ENCODE measurements at regions not wholly inside any gene's neighbourhood (a gene's known extent, or its start where the extent isn't known, plus 50 kb on each side); places are given as distances from the start of the nearest gene placed in this dataset.

GRCh38 chr6:156082012-156082411 lies 626.4 kb upstream of the NOX3 start:
- intact Hi-C loops (cut with micrococcal nuclease) = no loop called here

- intact Hi-C loops (cut with micrococcal nuclease) = no loop called here
These were observed 624.7 kb upstream of the NOX3 start for GRCh38 chr6:156080371-156080770.

- intact Hi-C loops (cut with micrococcal nuclease) = no loop called here
These were observed 613.2 kb upstream of the NOX3 start for GRCh38 chr6:156068881-156069280.

GRCh38 chr6:156065849-156066248 lies 610.2 kb upstream of the NOX3 start:
- intact Hi-C loops (cut with micrococcal nuclease) = no loop called here

GRCh38 chr6:156062091-156062563 lies 606.5 kb upstream of the NOX3 start:
- intact Hi-C loops (cut with micrococcal nuclease) = no loop called here

GRCh38 chr6:156061465-156061864 lies 605.8 kb upstream of the NOX3 start:
- intact Hi-C loops (cut with micrococcal nuclease) = no loop called here

GRCh38 chr6:156060013-156060412 lies 604.4 kb upstream of the NOX3 start:
- intact Hi-C loops (cut with micrococcal nuclease) = no loop called here

- intact Hi-C loops (cut with micrococcal nuclease) = no loop called here
These were observed 602.7 kb upstream of the NOX3 start for GRCh38 chr6:156058356-156058755.

- intact Hi-C loops (cut with micrococcal nuclease) = no loop called here
These were observed 602.2 kb upstream of the NOX3 start for GRCh38 chr6:156057869-156058268.

- intact Hi-C loops (cut with micrococcal nuclease) = no loop called here
These were observed 600.4 kb upstream of the NOX3 start for GRCh38 chr6:156056085-156056484.

- intact Hi-C loops (cut with micrococcal nuclease) = no loop called here
These were observed 598.0 kb upstream of the NOX3 start for GRCh38 chr6:156053626-156054025.

- intact Hi-C loops (cut with micrococcal nuclease) = no loop called here
These were observed 591.3 kb upstream of the NOX3 start for GRCh38 chr6:156046841-156047449.

GRCh38 chr6:156046268-156046665 lies 590.6 kb upstream of the NOX3 start:
- intact Hi-C loops (cut with micrococcal nuclease) = no loop called here

- intact Hi-C loops (cut with micrococcal nuclease) = no loop called here
These were observed 590.0 kb upstream of the NOX3 start for GRCh38 chr6:156045401-156046267.

- intact Hi-C loops (cut with micrococcal nuclease) = no loop called here
These were observed 578.0 kb upstream of the NOX3 start for GRCh38 chr6:156033598-156033997.

GRCh38 chr6:156031516-156031915 lies 575.9 kb upstream of the NOX3 start:
- intact Hi-C loops (cut with micrococcal nuclease) = no loop called here

GRCh38 chr6:156030053-156030452 lies 574.4 kb upstream of the NOX3 start:
- intact Hi-C loops (cut with micrococcal nuclease) = no loop called here

- intact Hi-C loops (cut with micrococcal nuclease) = no loop called here
These were observed 573.8 kb upstream of the NOX3 start for GRCh38 chr6:156029286-156029985.

- intact Hi-C loops (cut with micrococcal nuclease) = no loop called here
These were observed 572.9 kb upstream of the NOX3 start for GRCh38 chr6:156028335-156029131.

GRCh38 chr6:156027248-156027626 lies 571.6 kb upstream of the NOX3 start:
- intact Hi-C loops (cut with micrococcal nuclease) = no loop called here

- intact Hi-C loops (cut with micrococcal nuclease) = no loop called here
These were observed 571.0 kb upstream of the NOX3 start for GRCh38 chr6:156026486-156027247.

Data from T-helper 2 cell treated with Interferon-gamma antibody and Interleukin-4, amounts not matched to agents 100 ng/mL and 5 ng/mL, for 36 hours (primary cell).